SK-N-SH treated with all-trans-retinoic acid at 6 μM for 48 hours (cell line): ENCODE measurements at regions not wholly inside any gene's neighbourhood (a gene's known extent, or its start where the extent isn't known, plus 50 kb on each side); places are given as distances from the start of the nearest gene placed in this dataset.

Experiments used
- ATAC-seq: fragments of 200-7000 bp; cut with Tn5 transposase; 3 replicates; pipeline ENCODE4 v1.9.1; 2020; ENCODE audit warnings: mild to moderate bottlenecking, moderate library complexity
- ARNTL ChIP-seq: fragments of 450-650 bp; formaldehyde crosslinking; IDR thresholded peaks from 2 replicates; pipeline ENCODE4 v1.5.0; 2020; ENCODE audit warnings: low read depth, mild to moderate bottlenecking, moderate library complexity, borderline replicate concordance
- BACH2 ChIP-seq: fragments of 250-450 bp; sonication (Bioruptor Pico); IDR thresholded peaks from 2 replicates; pipeline ENCODE4 v1.9.0; 2021; ENCODE audit warnings: mild to moderate bottlenecking, borderline replicate concordance
- CREB5 ChIP-seq: fragments of 250-450 bp; sonication (Bioruptor Pico); IDR thresholded peaks from 2 replicates; pipeline ENCODE4 v1.5.1; 2020; ENCODE audit warnings: low read depth, mild to moderate bottlenecking, moderate library complexity
- CSDC2 ChIP-seq: fragments of 250-450 bp; sonication (Bioruptor Pico); IDR thresholded peaks from 2 replicates; pipeline ENCODE4 v1.5.0; 2020; ENCODE audit warnings: mild to moderate bottlenecking, moderate library complexity
- CSRNP3 ChIP-seq: fragments of 250-450 bp; sonication (Bioruptor Pico); IDR thresholded peaks from 2 replicates; pipeline ENCODE4 v1.5.1; 2021; ENCODE audit warnings: mild to moderate bottlenecking, moderate library complexity
- ESRRG ChIP-seq: fragments of 250-450 bp; sonication (Bioruptor Pico); IDR thresholded peaks from 2 replicates; pipeline ENCODE4 v1.6.1; 2021; ENCODE audit warnings: mild to moderate bottlenecking
- GLIS3 ChIP-seq: fragments of 250-450 bp; sonication (Bioruptor Pico); IDR thresholded peaks from 2 replicates; pipeline ENCODE4 v1.5.0; 2020; ENCODE audit warnings: mild to moderate bottlenecking, moderate library complexity
- ISL1 ChIP-seq: fragments of 250-450 bp; sonication (Bioruptor Pico); IDR thresholded peaks from 2 replicates; pipeline ENCODE4 v2.1.2; 2022; ENCODE audit warnings: mild to moderate bottlenecking, moderate library complexity
- OSR1 ChIP-seq: fragments of 250-450 bp; sonication (Bioruptor Pico); IDR thresholded peaks from 2 replicates; pipeline ENCODE4 v1.8.0; 2022; ENCODE audit warnings: moderate library complexity, mild to moderate bottlenecking, inconsistent platforms
- PATZ1 ChIP-seq: fragments of 250-450 bp; sonication (Bioruptor Pico); IDR thresholded peaks from 2 replicates; pipeline ENCODE4 v1.8.0; 2020; ENCODE audit warnings: mild to moderate bottlenecking, moderate library complexity, borderline replicate concordance
- POU6F1 ChIP-seq: fragments of 250-450 bp; sonication (Bioruptor Pico); IDR thresholded peaks from 2 replicates; pipeline ENCODE4 v1.8.0; 2021; ENCODE audit warnings: low read depth, mild to moderate bottlenecking, moderate library complexity, borderline replicate concordance
- PPARA ChIP-seq: fragments of 250-450 bp; sonication (Bioruptor Pico); IDR thresholded peaks from 2 replicates; pipeline ENCODE4 v1.5.0; 2020; ENCODE audit warnings: mild to moderate bottlenecking, borderline replicate concordance
- RARB ChIP-seq: fragments of 250-450 bp; sonication (Bioruptor Pico); IDR thresholded peaks from 2 replicates; pipeline ENCODE4 v1.8.0; 2021; ENCODE audit warnings: mild to moderate bottlenecking, moderate library complexity
- SNAI2 ChIP-seq: fragments of 250-450 bp; sonication (Bioruptor Pico); IDR thresholded peaks from 2 replicates; pipeline ENCODE4 v1.5.0; 2020; ENCODE audit warnings: mild to moderate bottlenecking, moderate library complexity
- TCF4 ChIP-seq: fragments of 250-450 bp; sonication (Bioruptor Pico); IDR thresholded peaks from 2 replicates; pipeline ENCODE4 v1.8.0; 2021; ENCODE audit warnings: mild to moderate bottlenecking, moderate library complexity, borderline replicate concordance
- TOX ChIP-seq: fragments of 250-450 bp; sonication (Bioruptor Pico); IDR thresholded peaks from 2 replicates; pipeline ENCODE4 v1.8.0; 2021; ENCODE audit warnings: mild to moderate bottlenecking, moderate library complexity, borderline replicate concordance
- TSHZ2 ChIP-seq: fragments of 250-450 bp; sonication (Bioruptor Pico); IDR thresholded peaks from 2 replicates; pipeline ENCODE4 v1.5.0; 2020; ENCODE audit warnings: mild to moderate bottlenecking, moderate library complexity
- ZC3H10 ChIP-seq: fragments of 250-450 bp; sonication (Bioruptor Pico); IDR thresholded peaks from 2 replicates; pipeline ENCODE4 v1.5.1; 2021; ENCODE audit warnings: mild to moderate bottlenecking, moderate library complexity
- ZFP3 ChIP-seq: fragments of 250-450 bp; sonication (Bioruptor Pico); IDR thresholded peaks from 2 replicates; pipeline ENCODE4 v1.5.0; 2020; ENCODE audit warnings: mild to moderate bottlenecking, moderate library complexity
- ZFP30 ChIP-seq: fragments of 450-650 bp; formaldehyde crosslinking; IDR thresholded peaks from 2 replicates; pipeline ENCODE4 v1.5.0; 2022; ENCODE audit warnings: mild to moderate bottlenecking, moderate library complexity
- ZNF565 ChIP-seq: fragments of 450-650 bp; formaldehyde crosslinking; conservative IDR thresholded peaks from 2 replicates; pipeline ENCODE4 v1.5.0; 2020; ENCODE audit warnings: low read depth, mild to moderate bottlenecking, moderate library complexity
- ZNF70 ChIP-seq: fragments of 450-650 bp; formaldehyde crosslinking; IDR thresholded peaks from 2 replicates; pipeline ENCODE4 v1.5.0; 2020; ENCODE audit warnings: mild to moderate bottlenecking, moderate library complexity
- ZNF8 ChIP-seq: fragments of 450-650 bp; formaldehyde crosslinking; IDR thresholded peaks from 2 replicates; pipeline ENCODE4 v1.5.0; 2020; ENCODE audit warnings: mild to moderate bottlenecking, moderate library complexity

- TF ChIP-seq ZFP3 (CRISPR knock-in tag) (no peak), ZNF70 (CRISPR knock-in tag) (no peak), PATZ1 (CRISPR knock-in tag) (no peak), TCF4 (CRISPR knock-in tag) (no peak), TSHZ2 (CRISPR knock-in tag) (no peak), TOX (CRISPR knock-in tag) (no peak), CSDC2 (CRISPR knock-in tag) (no peak), ARNTL (no peak), GLIS3 (CRISPR knock-in tag) (no peak), SNAI2 (no peak), ESRRG (no peak), OSR1 (CRISPR knock-in tag) (no peak), POU6F1 (CRISPR knock-in tag) (no peak), CREB5 (CRISPR knock-in tag) (no peak), ISL1 (CRISPR knock-in tag) (no peak), ZC3H10 (CRISPR knock-in tag) (no peak)
- TF ChIP-seq, all 23 proteins: peak for 0
- no peak for ATAC-seq
Observed at GRCh38 chr4:110260299-110260698, 61.9 kb upstream of the ELOVL6 start.

- TF ChIP-seq POU6F1 (CRISPR knock-in tag), result no peak
- no peak for TF ChIP-seq PPARA (CRISPR knock-in tag)
- TF ChIP-seq ZNF565 (CRISPR knock-in tag), result no peak
- no peak for TF ChIP-seq TSHZ2 (CRISPR knock-in tag)
- no peak for TF ChIP-seq RARB (CRISPR knock-in tag)
- no peak for TF ChIP-seq CSRNP3 (CRISPR knock-in tag)
- TF ChIP-seq ZNF8 (CRISPR knock-in tag), result no peak
- TF ChIP-seq TOX (CRISPR knock-in tag), result no peak
- no peak for TF ChIP-seq ZC3H10 (CRISPR knock-in tag)
- no peak for TF ChIP-seq ZFP3 (CRISPR knock-in tag)
- TF ChIP-seq BACH2 (CRISPR knock-in tag), result no peak
- TF ChIP-seq ZFP30 (CRISPR knock-in tag), result no peak
- TF ChIP-seq SNAI2, result no peak
- ATAC-seq, result no peak
Observed at GRCh38 chr4:110250023-110250387, 51.6 kb upstream of the ELOVL6 start.
